ENCODE measurements at regions not wholly inside any gene's neighbourhood (a gene's known extent, or its start where the extent isn't known, plus 50 kb on each side); places are given as distances from the start of the nearest gene placed in this dataset.

- TF ChIP-seq CTCF (IDR thresholded peaks at IDR 0.05) (no peak), POLR2A (IDR thresholded peaks at IDR 0.05) (no peak)
These were observed 1119.1 kb downstream of the AMY1C start for GRCh38 chr1:104868794-104869193.
